GM12891 (cell line): ENCODE measurements at regions not wholly inside any gene's neighbourhood (a gene's known extent, or its start where the extent isn't known, plus 50 kb on each side); places are given as distances from the start of the nearest gene placed in this dataset.

Source experiments
- POLR2A ChIP-seq: IDR thresholded peaks from 2 replicates; pipeline ENCODE4 v1.6.1; 2011; ENCODE audit warnings: low read depth, low read length, control low read depth
- SPI1 ChIP-seq: IDR thresholded peaks from 2 replicates; pipeline ENCODE4 v1.6.1; 2011; ENCODE audit warnings: low read depth, low read length, control low read depth

GRCh38 chr1:222247811-222248310, 300.0 kb downstream of the HHIPL2 start:
- TF ChIP-seq SPI1 (no peak), POLR2A (no peak)
